ENCODE measurements at regions not wholly inside any gene's neighbourhood (a gene's known extent, or its start where the extent isn't known, plus 50 kb on each side); places are given as distances from the start of the nearest gene placed in this dataset.
"Not testable (repeated sequence)": the region's sequence is repeated elsewhere in the genome, so short reads cannot be mapped to it uniquely, and the experiment has no call there.

DNA sequence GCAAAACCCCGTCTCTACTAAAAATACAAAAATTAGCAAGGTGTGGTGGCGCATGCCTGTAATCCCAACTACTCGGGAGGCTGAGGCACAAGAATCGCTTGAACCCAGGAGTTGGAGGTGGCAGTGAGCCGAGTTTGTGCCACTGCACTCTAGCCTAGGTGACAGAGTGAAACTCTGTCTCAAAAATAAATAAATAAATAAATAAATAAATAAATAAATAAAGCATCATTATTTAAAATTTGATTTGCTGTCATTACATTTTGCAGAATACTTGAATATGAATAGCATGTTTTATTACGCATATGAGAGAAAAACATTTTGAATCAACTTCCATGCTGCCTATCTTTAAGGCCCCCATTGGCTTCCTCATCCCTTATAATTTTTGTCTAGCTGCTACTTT lies 53.4 kb upstream of the MED14 start:
- DNase-seq (ENCODE audit: insufficient read length, low spot score); FAIRE-seq: not testable (repeated sequence)

DNA sequence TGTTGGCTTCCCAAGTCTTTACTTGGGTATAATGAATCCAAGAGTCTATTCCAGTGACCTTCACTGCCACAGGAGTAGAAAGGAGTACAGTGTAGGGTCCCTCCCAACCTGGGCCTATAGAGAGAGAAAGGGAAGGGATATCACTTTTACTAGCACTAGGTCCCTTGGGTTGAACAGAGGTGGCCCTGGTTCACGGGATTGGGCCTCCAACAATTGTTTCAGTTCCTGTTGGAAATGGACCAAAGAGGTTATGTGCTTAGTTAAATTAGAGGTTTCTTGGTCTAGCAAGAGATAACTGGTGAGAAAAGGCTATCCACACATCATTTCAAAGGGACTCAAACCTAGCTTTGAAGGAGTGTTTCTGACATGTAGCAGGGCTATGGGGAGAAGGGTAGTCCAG lies 57.1 kb upstream of the MED14 start:
- no peak for DNase-seq (ENCODE audit: insufficient read length, low spot score)
- TF ChIP-seq POLR2A (IDR thresholded peaks at IDR 0.05; ENCODE audit: low read depth, low read length) = no peak
- FAIRE-seq = no peak

DNA sequence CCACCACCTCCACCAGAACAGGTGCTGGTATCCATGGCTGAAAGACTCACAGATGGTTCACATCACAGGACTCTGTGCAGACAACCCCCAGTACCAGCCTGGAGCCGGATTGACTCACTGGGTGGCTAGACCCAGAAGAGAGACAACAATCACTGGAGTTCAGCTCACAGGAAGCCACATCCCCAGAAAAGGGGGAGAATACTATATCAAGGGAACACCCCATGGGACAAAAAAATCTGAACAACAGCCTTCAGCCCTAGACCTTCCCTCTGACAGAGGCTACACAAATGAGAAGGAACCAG lies 59.4 kb upstream of the MED14 start:
- not testable (repeated sequence) for DNase-seq (ENCODE audit: insufficient read length, low spot score); FAIRE-seq

DNA sequence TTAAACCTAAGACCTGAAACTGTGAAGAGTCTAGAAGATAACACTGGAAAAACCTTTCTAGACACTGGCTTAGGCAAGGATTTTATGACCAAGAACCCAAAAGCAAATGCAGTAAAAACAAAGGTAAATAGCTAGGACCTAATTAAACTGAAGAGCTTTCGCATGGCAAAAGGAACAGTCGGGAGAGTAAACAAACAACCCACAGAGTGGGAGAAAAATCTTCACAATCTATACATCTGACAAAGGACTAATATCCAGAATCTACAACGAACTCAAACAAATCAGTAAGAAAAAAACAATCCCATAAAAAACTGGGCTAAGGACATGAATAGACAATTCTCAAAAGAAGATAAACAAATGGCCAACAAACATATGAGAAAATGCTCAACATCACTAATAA lies 64.4 kb upstream of the MED14 start:
- not testable (repeated sequence) for DNase-seq (ENCODE audit: insufficient read length, low spot score); FAIRE-seq

DNA sequence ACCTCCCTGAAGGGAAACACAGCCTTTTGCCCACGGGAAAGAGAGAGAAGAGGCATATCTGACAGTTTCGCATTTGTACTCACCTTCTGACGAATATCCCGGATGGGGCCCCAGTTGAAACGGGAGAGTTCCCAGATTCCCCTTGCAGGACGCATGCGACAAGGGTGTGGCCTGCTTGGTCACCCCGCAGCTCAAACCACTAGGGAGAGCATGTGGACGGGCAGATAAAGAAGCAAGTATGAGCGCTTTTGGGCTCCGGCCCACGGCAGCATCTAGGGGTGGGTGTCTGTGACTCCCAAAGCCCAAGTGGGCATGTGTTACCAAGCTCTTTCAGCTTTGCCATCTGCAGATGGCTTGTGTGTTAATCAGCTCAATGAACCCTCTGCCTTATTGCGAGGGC lies 70.1 kb upstream of the MED14 start:
- DNase-seq (ENCODE audit: insufficient read length, low spot score) (no peak), FAIRE-seq (no peak)
- TF ChIP-seq POLR2A (IDR thresholded peaks at IDR 0.05; ENCODE audit: low read depth, low read length) = no peak

DNA sequence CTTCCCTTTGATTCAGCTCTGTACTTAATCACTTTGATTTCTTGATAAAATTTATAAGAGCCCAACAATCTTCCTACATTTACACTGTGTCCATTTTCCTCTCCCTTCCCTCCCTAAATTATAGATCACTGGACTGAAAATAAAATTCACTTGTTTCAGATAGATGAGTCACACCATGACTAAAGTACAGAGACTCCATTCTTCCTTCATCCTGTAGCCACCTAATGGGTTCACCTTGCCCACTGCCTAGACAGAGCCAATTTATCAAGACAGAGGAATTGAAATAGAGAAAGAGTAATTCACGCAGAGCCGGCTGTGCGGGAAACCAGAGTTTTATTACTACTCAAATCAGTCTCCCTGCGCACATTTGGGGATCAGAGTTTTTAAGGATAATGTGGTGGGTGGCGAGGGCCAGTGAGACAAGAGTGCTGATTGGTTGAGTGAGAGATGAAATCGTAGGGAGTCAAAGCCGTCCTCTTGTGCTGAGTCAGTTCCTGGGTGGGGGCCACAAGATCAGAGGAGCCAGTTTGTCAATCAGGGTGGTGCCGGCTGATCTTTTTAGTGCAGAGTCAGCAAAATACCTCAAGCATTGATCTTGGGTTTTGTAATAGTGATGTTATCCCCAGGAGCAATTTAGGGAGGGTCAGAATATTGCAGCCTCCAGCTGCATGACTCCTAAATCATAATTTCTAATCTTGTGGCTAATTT lies 71.3 kb upstream of the MED14 start:
- no peak for TF ChIP-seq POLR2A (IDR thresholded peaks at IDR 0.05; ENCODE audit: low read depth, low read length)
- FAIRE-seq (no peak), DNase-seq (ENCODE audit: insufficient read length, low spot score) (no peak)

DNA sequence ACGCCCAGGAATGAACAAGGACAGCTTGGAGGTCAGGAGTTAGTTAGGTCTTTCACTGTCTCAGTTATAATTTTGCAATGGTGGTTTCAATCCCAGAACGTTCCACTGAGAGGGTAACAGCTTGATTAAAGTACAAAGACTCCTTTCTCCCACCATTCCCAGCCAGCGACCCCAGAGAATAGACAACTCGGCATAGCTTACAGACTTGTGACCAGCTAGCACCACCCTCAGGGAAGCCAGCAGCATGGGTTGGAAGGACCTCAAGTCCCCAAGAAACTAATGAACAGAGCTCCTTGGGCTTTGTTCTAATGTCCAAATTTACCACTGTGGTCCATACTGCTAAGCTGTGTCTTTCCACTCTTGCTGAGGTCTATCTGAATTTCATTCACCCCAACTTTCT lies 72.0 kb upstream of the MED14 start:
- TF ChIP-seq POLR2A (IDR thresholded peaks at IDR 0.05; ENCODE audit: low read depth, low read length) = no peak
- DNase-seq (ENCODE audit: insufficient read length, low spot score) (no peak), FAIRE-seq (no peak)

DNA sequence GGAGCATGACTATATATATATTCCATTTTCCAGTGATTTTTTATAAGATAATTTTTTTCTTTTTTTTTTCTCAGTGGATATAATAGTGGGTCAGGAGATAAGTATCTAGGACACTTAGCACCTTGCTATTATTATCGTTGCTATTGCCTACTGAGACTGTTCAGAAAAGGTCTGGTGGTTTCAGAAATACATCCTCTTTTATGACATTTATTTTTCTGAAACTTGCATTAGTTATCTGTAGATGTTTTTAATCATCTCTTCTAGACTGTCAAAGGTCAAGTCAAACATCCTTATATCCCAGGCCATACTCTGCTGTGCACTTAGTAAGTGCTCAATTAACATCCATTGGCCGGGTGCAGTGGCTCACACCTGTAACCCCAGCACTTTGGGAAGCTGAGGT lies 72.9 kb upstream of the MED14 start:
- no peak for FAIRE-seq
- TF ChIP-seq POLR2A (IDR thresholded peaks at IDR 0.05; ENCODE audit: low read depth, low read length) = no peak

DNA sequence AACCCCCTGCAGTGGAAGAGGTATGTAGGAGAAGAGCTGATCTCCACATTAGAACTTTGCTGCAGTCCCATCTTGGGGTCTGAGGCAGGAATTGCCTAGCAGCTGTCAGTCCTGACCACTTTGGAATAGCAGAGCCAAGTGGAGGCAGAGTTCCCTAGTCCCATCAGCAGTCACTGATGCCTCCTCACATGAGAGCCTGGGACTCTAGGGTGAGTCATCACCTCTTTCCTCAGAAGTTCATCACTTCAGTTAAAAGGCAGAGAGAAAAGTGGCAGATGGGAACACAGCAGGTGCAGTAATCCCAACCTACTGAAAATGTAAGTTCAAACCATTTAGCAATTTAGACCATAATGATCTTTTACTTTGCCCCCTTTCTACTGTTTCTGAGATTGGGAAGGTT lies 73.9 kb upstream of the MED14 start:
- no peak for TF ChIP-seq POLR2A (IDR thresholded peaks at IDR 0.05; ENCODE audit: low read depth, low read length)
- FAIRE-seq (no peak), DNase-seq (ENCODE audit: insufficient read length, low spot score) (no peak)

More for the DNA sequence above, 72.9 kb upstream of the MED14 start:
- DNase-seq (ENCODE audit: insufficient read length, low spot score) = no peak

DNA sequence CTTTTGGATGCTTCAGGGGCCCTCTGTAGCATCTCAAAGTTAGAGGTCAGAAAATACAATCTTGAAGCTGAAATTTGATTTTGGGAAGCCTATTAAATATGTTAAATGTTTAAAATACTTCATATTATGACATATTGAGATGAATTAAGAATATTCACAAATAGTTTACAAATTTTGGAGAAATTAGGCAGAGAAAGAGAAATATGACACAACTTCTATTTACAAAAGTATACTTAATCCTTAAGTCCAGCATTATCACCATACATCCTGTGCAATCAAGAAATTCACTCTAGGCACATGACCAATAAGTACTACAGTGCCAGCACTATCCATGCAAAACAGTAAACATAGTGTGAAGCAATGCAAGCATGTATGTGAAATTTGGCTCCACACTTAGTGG lies 79.7 kb upstream of the MED14 start:
- FAIRE-seq; DNase-seq (ENCODE audit: insufficient read length, low spot score): not testable (repeated sequence)

DNA sequence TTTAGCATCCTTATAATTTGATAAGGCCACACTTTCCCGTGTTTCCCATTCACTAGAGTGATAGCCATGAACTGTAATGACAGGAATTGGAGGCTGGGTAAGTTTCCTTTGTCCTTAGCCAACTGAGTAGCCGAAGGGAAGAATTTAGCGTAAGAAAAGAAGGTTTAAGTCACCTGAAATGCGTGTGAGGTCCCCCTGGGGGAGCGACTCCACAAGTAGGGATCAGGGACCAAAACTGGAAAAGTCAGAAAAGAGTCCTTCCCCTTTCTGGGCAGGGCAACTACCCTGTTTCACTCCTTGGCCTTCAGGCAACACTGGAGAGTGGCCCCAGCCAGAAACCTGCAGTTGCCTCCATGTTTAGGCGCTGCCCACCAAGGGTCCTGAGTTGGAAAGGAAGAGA lies 81.6 kb upstream of the MED14 start:
- FAIRE-seq (no peak), DNase-seq (ENCODE audit: insufficient read length, low spot score) (no peak)
- no peak for TF ChIP-seq POLR2A (IDR thresholded peaks at IDR 0.05; ENCODE audit: low read depth, low read length)

DNA sequence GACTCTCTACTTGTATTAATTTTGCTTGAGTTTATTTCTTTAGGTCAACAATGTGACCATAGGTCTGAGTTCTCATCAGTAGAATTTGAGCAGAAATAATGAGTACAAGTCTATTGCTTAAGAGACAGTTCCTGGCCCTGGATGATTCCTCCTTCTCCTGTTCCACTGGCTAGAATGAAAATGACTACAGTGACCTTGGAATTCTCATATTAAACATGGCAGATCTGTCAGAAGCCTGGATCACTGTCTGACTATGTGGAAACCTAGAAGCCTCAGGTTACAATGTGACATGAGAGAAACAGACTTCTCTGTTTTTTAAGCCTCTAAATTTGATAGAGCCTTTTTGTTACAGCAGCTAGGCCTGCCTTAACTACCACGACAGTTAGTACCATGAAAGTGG lies 82.9 kb upstream of the MED14 start:
- DNase-seq (ENCODE audit: insufficient read length, low spot score) (no peak), FAIRE-seq (no peak)
- TF ChIP-seq POLR2A (IDR thresholded peaks at IDR 0.05; ENCODE audit: low read depth, low read length) = no peak

DNA sequence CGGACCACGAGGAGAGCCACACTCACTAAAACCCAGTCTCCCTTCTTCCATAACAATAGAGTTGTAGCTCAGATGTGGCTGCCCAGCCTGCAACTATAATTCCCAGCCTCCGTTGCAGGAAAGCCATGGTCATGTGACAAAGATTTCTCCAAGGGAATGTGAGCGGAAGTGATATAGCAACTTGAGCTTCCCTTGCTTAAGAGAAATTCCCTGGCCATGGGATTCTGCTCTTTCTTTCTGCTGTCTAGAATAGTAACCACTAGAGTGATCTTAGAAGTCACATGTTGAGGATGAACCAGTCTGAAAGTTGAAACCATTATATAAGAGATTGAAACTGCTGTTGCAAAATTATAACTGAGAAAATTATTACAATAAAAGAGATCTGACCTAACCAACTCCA lies 86.4 kb upstream of the MED14 start:
- no peak for DNase-seq (ENCODE audit: insufficient read length, low spot score)
- no peak for TF ChIP-seq POLR2A (IDR thresholded peaks at IDR 0.05; ENCODE audit: low read depth, low read length)
- no peak for FAIRE-seq

DNA sequence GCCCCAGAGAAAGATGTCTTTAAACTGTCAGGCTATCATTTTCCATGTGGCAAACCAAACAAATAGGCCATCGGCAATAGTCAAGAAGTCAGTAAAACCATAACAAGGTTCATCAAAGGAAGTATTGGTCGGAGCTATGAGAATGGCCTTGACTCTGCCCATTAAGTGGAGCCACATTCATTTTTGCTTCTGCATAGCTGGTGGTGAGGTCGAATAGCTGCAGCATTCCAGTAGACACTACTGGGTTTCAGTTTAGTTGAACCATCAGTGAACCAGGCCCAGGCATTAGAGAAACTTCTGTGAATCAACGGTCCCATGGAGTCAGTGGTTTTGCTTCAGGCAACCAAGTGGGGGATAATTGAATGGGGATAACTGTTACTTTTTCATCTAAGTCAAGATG lies 92.0 kb upstream of the MED14 start:
- DNase-seq (ENCODE audit: insufficient read length, low spot score) = no peak
- no peak for TF ChIP-seq POLR2A (IDR thresholded peaks at IDR 0.05; ENCODE audit: low read depth, low read length)
- FAIRE-seq = no peak

DNA sequence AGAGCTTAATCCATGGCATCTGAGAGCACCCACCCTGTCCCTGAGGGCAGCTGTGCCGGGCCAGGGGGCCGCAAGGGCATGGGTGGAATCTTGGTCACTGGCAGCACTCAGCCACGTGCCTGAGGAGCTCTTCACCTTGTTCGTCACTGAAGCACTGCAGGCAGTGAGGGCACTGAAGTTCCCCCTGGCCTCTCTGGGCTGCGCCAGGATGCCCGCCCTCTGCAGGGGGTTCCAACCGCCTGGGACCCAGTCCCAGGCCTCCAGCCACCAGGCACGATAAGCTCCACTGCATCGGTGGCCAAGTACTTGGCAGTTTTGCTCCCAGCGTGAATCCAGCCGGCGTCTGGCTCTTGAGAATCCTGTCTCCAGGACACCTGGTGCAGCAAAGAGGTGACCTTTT lies 96.4 kb upstream of the MED14 start:
- FAIRE-seq (no peak), DNase-seq (ENCODE audit: insufficient read length, low spot score) (no peak)
- no peak for TF ChIP-seq POLR2A (IDR thresholded peaks at IDR 0.05; ENCODE audit: low read depth, low read length)

DNA sequence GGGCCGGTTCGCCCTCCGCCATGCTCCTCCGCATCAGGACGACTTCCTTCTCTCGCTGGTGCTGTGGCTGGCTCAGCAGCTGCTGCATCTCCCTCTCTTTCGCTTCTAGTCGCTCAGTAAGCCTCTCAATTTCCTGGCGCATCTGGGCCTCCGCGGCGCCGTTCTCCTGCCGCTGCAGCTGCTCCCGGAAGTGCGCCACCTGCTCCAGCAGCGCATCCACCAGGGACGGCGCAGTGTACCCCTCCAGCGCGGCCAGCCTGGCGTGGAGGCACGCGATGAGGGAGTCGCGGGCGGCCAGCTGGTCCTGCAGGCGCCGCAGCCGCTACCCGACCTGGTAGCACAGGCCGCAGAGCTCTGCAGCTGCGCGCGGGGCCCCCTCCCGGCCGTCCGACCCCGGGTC lies 97.4 kb upstream of the MED14 start:
- FAIRE-seq (no peak), DNase-seq (ENCODE audit: insufficient read length, low spot score) (no peak)
- TF ChIP-seq POLR2A (IDR thresholded peaks at IDR 0.05; ENCODE audit: low read depth, low read length) = no peak

Data from H54 (cell line).